NCI-H526 treated with DMSO at 0.1 percent for 48 hours (cell line): ENCODE measurements at regions not wholly inside any gene's neighbourhood (a gene's known extent, or its start where the extent isn't known, plus 50 kb on each side); places are given as distances from the start of the nearest gene placed in this dataset.

Experiments used
- DNase-seq: peaks from one replicate; lab custom pipeline; 2025; lab: John Stamatoyannopoulos, UW

- no peak for DNase-seq
Measured at GRCh38 chr5:2493356-2493755, 258.1 kb downstream of the IRX2 start.

- DNase-seq = no peak
Measured at GRCh38 chr5:2492476-2492875, 259.0 kb downstream of the IRX2 start.

- no peak for DNase-seq
Measured at GRCh38 chr5:2491846-2492245, 259.6 kb downstream of the IRX2 start.

GRCh38 chr5:2489306-2489705, 262.2 kb downstream of the IRX2 start:
- no peak for DNase-seq

GRCh38 chr5:2488593-2488992, 262.9 kb downstream of the IRX2 start:
- DNase-seq = no peak

DNA sequence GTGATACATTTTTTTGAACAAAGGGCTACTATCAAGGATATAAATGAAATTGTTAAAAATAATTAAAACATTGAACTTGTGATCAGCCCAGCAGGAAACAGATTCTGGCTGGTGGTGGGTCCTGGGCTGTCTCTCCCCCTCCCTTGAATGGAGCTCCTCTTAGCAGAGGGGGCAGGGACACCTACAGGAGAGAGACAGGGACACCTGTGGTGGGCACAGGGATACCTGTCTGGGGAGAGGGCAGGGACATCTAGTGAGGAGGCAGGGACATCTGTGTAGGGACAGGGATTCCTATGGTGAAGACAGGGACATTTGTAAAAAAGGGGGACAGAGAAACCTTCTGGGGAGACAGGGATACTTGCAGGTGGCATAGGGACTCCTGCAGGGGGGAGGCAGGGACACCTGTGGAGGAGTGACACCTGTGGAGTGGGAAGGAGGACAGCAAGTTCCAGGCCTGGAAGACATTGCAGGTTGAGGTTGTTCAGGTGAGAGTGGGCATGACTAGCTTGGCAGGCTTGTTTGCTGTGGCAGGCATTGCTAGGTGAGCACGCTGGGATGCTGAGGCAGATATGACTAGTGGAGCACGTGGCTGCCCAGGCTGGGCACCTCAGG, 264.2 kb downstream of the IRX2 start:
- DNase-seq = no peak

GRCh38 chr5:2486373-2486772, 265.1 kb downstream of the IRX2 start:
- DNase-seq = no peak

DNA sequence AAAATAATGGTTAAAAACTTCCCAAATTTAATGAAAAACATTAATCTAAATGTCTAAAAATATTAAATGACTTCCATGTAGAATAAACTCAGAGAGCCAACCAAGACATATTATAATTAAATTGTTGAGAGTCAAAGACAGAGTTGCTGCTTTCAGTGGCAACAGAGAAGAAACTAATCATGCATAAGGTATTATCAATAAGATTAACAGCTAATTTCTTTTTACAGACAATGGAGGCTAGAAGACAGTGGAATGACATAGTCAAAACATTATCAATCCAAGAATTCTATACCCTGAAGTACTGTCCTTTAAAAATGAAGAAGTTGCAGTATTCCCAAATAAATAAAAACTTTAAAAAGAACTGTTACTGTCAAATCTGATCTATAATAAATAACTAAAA, 268.7 kb downstream of the IRX2 start:
- DNase-seq = no peak

- no peak for DNase-seq
Measured at GRCh38 chr5:2480871-2481270, 270.6 kb downstream of the IRX2 start.

- DNase-seq = no peak
Measured at GRCh38 chr5:2475902-2476301, 275.6 kb downstream of the IRX2 start.

DNA sequence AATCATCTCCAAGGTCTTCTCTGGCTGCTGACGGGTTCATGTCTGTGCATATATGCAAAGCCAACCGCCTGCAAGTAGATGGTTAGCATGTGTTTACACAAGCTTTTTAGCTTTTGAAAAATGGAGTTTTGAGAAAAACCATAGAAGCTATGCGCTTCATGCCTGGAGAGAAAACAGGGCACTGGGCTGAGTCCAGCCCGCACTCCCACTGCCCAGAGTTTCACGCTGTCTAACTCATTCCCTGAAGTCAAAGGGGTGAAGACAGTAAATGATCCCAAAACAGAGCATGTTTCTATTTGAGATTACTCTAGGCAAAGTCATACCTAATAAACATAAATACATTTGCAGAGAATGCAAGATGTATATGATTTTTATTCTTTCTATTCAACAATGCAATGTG, 278.8 kb downstream of the IRX2 start:
- DNase-seq = no peak

DNA sequence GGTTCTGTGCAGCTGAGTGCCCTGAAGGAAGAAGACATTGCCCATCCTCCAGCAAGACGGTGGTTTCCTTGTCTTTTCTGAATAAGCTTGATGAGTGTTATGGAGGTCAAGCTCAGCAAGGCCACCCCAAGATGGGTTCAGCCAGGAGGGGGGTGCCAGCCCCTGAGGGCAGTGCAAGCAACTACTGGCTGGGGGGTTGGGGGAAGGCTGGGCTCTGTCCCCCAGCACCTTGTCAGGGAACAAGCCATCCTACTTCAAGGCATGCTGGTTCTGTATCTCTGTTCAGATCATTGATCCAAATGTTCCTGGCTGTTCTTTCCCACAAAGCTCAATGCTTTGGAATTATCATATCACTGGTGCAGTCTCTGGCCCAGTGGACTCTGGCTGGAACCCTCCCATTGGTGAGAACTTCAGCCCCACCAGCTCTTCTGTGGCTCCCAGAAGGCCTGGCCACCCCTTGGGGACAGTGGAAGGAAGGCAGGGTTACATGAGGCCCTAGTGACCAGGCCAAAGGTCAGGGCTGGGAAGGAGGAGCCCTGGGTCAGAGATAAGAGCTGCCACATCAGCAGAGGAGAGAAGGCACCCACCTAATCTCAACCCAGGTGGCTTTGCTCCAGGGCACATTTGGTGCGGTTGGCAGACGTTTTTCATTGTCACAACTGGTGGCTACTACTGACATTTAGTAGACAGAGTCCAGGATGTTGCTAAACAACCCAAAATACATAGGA, 280.2 kb downstream of the IRX2 start:
- DNase-seq = no peak

- no peak for DNase-seq
Measured at GRCh38 chr5:2466966-2467365, 284.5 kb downstream of the IRX2 start.

DNA sequence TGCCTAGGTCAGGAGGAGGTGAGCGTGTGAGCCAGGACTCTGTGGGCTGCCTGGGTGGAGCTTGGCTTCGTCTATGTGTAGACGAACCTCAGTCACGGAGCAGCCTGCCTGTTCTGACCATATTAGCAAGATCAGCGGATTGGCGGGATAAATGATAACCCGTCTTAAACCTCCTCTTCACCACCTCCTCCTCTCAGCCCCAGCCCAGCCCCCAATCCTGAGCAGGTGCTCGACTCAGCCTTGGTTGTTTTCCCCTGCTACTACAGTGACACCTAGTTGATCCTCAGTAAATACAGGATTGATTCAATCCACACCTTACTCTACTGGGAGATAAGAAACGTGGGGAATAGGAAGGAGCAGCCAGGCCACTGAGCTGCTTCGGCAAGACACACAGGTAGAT, 286.1 kb downstream of the IRX2 start:
- DNase-seq = no peak

- DNase-seq = no peak
Measured at GRCh38 chr5:2464141-2464540, 287.3 kb downstream of the IRX2 start.

DNA sequence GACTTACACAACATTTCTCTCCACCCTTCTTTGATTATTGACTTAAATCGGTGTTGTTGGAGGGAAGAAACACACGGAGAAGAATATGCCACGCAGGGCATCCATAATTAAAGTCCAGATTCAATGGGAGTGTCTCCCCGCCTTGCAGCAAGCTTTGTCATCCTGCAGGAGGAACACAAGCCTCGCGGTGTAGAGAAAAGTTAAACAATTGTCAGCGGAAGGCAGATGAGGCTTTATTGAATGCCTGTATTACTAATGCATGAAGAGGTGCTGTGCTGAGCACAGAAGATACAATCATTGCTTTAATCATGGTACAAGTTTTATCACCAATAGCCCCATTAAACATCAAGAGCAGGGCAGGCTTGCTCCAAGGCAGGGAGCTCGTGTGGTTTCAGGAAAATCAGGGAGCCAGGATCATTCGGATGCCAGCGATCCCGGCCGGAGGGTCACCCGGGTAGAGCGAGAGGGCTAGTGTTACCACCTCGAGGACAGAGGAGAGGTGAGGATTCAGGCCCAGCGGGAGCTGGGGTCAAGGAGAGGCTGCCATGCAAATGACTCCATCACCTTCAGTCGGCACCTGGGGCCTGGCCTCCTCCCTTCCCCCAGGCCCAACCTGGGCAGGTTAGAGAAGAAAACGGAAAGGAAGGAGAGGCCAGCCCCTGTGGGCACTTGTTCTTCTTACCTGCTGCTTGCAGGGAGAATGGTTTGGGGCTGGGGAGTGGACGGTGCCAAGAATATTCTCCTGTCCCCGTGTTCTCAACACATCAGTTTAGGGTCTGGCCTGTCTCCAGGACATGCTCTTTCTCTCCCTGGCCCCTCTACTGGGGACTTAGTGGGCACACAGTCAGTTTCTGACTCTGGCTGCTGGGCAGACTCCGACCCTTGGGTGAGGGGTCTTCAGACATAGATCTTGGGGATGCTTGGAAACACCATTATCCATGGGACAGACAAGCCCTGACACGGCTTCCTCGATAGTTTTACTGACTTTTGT, 289.5 kb downstream of the IRX2 start:
- DNase-seq = no peak

DNA sequence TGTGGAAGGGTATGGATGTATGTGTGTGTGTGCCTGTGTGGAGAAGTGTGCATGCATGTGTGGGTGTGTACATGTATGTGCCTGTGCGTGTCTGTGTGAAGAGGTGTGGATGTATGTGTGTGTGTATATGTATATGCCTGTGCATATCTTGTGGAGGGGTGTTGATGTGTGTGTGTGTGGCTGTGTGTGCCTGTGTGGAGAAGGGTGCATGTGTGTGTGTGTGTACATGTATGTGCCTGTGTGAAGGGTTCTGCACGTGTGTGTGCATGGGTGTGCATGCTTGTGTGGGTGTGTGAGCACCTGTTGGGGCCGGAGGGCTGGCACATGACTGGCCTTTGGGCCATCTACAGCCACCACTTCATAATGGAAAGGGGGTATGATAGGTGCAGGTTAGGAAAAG, 291.4 kb downstream of the IRX2 start:
- DNase-seq = no peak

DNA sequence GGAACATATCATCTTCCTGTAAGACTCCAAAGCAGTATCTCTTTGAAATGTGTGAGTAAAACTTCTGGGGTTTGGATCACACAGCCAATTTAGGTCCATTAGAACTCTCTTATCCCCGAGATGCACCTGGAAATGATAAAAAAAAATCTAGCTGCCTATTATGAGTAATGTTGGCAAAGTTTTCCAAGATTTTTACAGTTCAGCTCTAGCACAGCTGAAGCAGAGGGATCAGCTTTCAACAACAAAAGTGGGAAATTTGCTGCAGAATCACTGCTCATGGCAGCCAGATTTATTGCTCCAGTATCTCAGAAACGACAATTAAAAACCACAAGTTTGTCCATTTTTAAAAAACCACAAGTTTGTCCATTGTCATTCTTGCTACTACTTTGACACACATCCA, 292.2 kb downstream of the IRX2 start:
- no peak for DNase-seq

DNA sequence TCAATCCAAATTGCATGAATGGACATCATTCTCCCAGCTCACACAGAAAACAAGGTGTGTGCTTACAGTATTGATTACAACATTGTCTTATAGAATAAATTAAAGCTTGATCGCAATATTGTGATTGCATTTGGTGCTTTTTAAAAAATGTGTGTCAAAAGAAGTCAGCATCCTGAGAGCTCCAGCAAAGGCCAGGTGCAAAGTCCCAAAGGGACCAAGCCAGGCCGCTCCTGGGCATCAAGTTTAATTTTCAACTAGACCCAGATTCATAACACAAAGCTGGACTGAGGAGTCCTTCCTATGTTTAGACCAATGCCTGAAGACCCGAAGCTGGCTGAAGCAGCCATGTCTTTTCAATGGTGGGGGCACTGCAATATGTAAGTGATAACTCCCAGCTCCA, 295.6 kb downstream of the IRX2 start:
- no peak for DNase-seq

GRCh38 chr5:2454876-2455275, 296.6 kb downstream of the IRX2 start:
- DNase-seq = no peak

GRCh38 chr5:2453781-2454180, 297.7 kb downstream of the IRX2 start:
- DNase-seq = no peak

GRCh38 chr5:2451100-2451499, 300.4 kb downstream of the IRX2 start:
- no peak for DNase-seq
